GM23338 (cell line): ENCODE measurements at regions not wholly inside any gene's neighbourhood (a gene's known extent, or its start where the extent isn't known, plus 50 kb on each side); places are given as distances from the start of the nearest gene placed in this dataset.

Source experiments
- ATAC-seq: fragments of 200-7000 bp; cut with Tn5 transposase; 3 replicates; pipeline ENCODE4 v1.9.1; 2020
- DNase-seq: peaks from one replicate; pipeline ENCODE4 v3.0.0-alpha.2; 2015; ENCODE audit warnings: low spot score
- H2AFZ ChIP-seq: fragments of 200-600 bp; sonication (generic); 2 replicates; pipeline ENCODE4 v1.8.0; 2016; ENCODE audit warnings: antibody characterized with exemption, mild to moderate bottlenecking, moderate library complexity
- H3F3A ChIP-seq: fragments of 200-600 bp; sonication (generic); replicated peaks from 2 replicates; pipeline ENCODE4 v1.8.0; 2017; ENCODE audit warnings: antibody characterized with exemption, mixed run types, low read depth
- H3K27ac ChIP-seq: fragments of 200-600 bp; sonication (generic); 2 replicates; pipeline ENCODE4 v1.6.1; 2016; ENCODE audit warnings: low read depth
- H3K27me3 ChIP-seq: fragments of 200-600 bp; sonication (generic); 2 replicates; pipeline ENCODE4 v1.8.0; 2016; ENCODE audit warnings: mild to moderate bottlenecking, mixed run types, moderate library complexity; ENCODE audit not compliant: insufficient read depth
- H3K36me3 ChIP-seq: fragments of 200-600 bp; sonication (generic); 2 replicates; pipeline ENCODE4 v1.8.0; 2016; ENCODE audit warnings: mild to moderate bottlenecking; ENCODE audit not compliant: insufficient read depth
- H3K4me1 ChIP-seq: fragments of 200-600 bp; sonication (generic); 2 replicates; pipeline ENCODE4 v1.8.0; 2016; ENCODE audit warnings: mild to moderate bottlenecking, moderate library complexity; ENCODE audit not compliant: insufficient read depth
- H3K4me2 ChIP-seq: fragments of 200-600 bp; sonication (generic); 2 replicates; pipeline ENCODE4 v1.7.1; 2017; ENCODE audit warnings: mixed run types
- H3K4me3 ChIP-seq: fragments of 200-600 bp; sonication (generic); 2 replicates; pipeline ENCODE4 v1.6.1; 2016; ENCODE audit warnings: mixed run types
- H3K79me2 ChIP-seq: fragments of 200-600 bp; sonication (generic); replicated peaks from 2 replicates; pipeline ENCODE4 v1.8.0; 2017; ENCODE audit warnings: mild to moderate bottlenecking; ENCODE audit not compliant: insufficient read depth
- H3K9me2 ChIP-seq: fragments of 200-600 bp; sonication (generic); 2 replicates; pipeline ENCODE4 v1.8.0; 2017; ENCODE audit not compliant: insufficient read depth
- H4K20me1 ChIP-seq: fragments of 200-600 bp; sonication (generic); replicated peaks from 2 replicates; pipeline ENCODE4 v1.8.0; 2017; ENCODE audit warnings: mild to moderate bottlenecking; ENCODE audit not compliant: insufficient read depth
- H3K27ac Mint-ChIP-seq: 2 replicates; pipeline ENCODE4 v1.8.0; 2020; ENCODE audit warnings: inconsistent platforms, mild to moderate bottlenecking, moderate library complexity, mixed read lengths
- H3K27me3 Mint-ChIP-seq: 3 replicates; pipeline ENCODE4 v1.8.0; 2022; ENCODE audit warnings: low read depth, mild to moderate bottlenecking, moderate library complexity, mixed read lengths, inconsistent platforms; ENCODE audit not compliant: insufficient read depth, poor library complexity
- H3K36me3 Mint-ChIP-seq: 3 replicates; pipeline ENCODE4 v1.8.0; 2021; ENCODE audit warnings: low read depth, mild to moderate bottlenecking, inconsistent platforms, moderate library complexity, mixed read lengths
- H3K4me1 Mint-ChIP-seq: 3 replicates; pipeline ENCODE4 v1.8.0; 2020; ENCODE audit warnings: mild to moderate bottlenecking, inconsistent platforms, mixed read lengths
- H3K4me3 Mint-ChIP-seq: 3 replicates; pipeline ENCODE4 v1.8.0; 2021; ENCODE audit warnings: moderate library complexity, mild to moderate bottlenecking, inconsistent platforms, mixed read lengths
- H3K9me3 Mint-ChIP-seq: 3 replicates; pipeline ENCODE4 v1.8.0; 2020; ENCODE audit warnings: moderate library complexity, mild to moderate bottlenecking, inconsistent platforms, mixed read lengths
- CREB1 ChIP-seq: fragments of 250-450 bp; sonication (Bioruptor Pico); IDR thresholded peaks from 2 replicates; pipeline ENCODE4 v1.5.0; 2020; ENCODE audit warnings: low read depth, mild to moderate bottlenecking, moderate library complexity
- CTCF ChIP-seq, 2 experiments: fragments of 200-600 bp in 1 of 2; sonication (generic) in 1 of 2; conservative IDR thresholded peaks; 2 replicates each; pipeline versions ENCODE4 v1.5.1 to v1.6.1; 2016 to 2017; ENCODE audit warnings: antibody characterized with exemption in 2 of 2, low read depth in 2 of 2, mild to moderate bottlenecking in 2 of 2, moderate library complexity in 1 of 2
- EZH2 ChIP-seq: fragments of 200-600 bp; sonication (generic); IDR thresholded peaks from one replicate; pipeline ENCODE4 v1.8.0; 2017; ENCODE audit warnings: antibody characterized with exemption, mild to moderate bottlenecking, low read depth; ENCODE audit not compliant: unreplicated experiment
- EZH2phosphoT487 ChIP-seq: fragments of 200-600 bp; sonication (generic); IDR thresholded peaks from one replicate; pipeline ENCODE4 v1.8.1; 2018; ENCODE audit warnings: antibody characterized with exemption; ENCODE audit not compliant: unreplicated experiment
- JUNB ChIP-seq: IDR thresholded peaks from one replicate; pipeline ENCODE4 v1.6.1; 2016; ENCODE audit warnings: antibody characterized with exemption; ENCODE audit not compliant: unreplicated experiment
- NANOG ChIP-seq: IDR thresholded peaks from 2 replicates; pipeline ENCODE4 v1.6.1; 2016; ENCODE audit warnings: antibody characterized with exemption, borderline replicate concordance
- POLR2AphosphoS5 ChIP-seq: IDR thresholded peaks from 2 replicates; pipeline ENCODE4 v1.6.1; 2016; ENCODE audit warnings: antibody characterized with exemption, low read depth
- REST ChIP-seq: IDR thresholded peaks from one replicate; pipeline ENCODE4 v1.6.1; 2018; ENCODE audit warnings: antibody characterized with exemption; ENCODE audit not compliant: unreplicated experiment
- STAT1 ChIP-seq: IDR thresholded peaks from one replicate; pipeline ENCODE4 v1.6.1; 2016; ENCODE audit warnings: antibody characterized with exemption; ENCODE audit not compliant: unreplicated experiment
- ZNF114 ChIP-seq: fragments of 250-450 bp; sonication (Bioruptor Pico); IDR thresholded peaks from 2 replicates; pipeline ENCODE4 v1.5.0; 2020; ENCODE audit warnings: mild to moderate bottlenecking, moderate library complexity
- ZNF331 ChIP-seq: fragments of 250-450 bp; sonication (Bioruptor Pico); IDR thresholded peaks from 2 replicates; pipeline ENCODE4 v1.5.0; 2020; ENCODE audit warnings: low read depth, mild to moderate bottlenecking, moderate library complexity
- TF ChIP-seq, protein P1 (sequence below): fragments of 250-450 bp; sonication (Bioruptor Pico); IDR thresholded peaks from 2 replicates; pipeline ENCODE4 v1.5.0; 2020; ENCODE audit warnings: mild to moderate bottlenecking, moderate library complexity
- TF ChIP-seq, protein P2 (sequence below): IDR thresholded peaks from 2 replicates; pipeline ENCODE4 v1.6.1; 2016; ENCODE audit warnings: antibody characterized with exemption

DNA sequence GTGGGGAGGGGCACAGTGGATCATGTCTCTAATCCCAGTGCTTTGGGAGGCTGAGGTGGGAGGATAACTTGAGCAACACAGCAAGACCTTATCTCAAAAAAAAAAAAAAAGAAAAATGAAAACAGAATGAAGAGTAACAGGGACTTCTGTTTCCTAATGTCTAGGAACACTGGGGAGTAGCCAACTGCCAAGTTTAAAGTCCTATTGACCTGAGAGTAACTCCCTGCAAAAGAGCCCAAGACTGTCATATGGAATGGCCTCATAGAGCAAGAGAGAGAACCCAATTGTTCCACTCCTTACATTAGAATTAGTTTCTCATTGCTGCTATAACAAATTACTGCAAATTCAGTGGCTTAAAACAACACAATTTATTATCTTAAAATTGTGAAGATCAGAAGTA lies 881.4 kb upstream of the ROBO1 start:
- peaks cover 13% of the 10 kb centered on the region for H3K36me3 Mint-ChIP-seq
- Histone ChIP-seq H3K27me3 (no peaks in the 10 kb centered on the region), H3K4me3 (no peak overlapping the region), H3K4me2 (no peak overlapping the region), H2AFZ (no peak overlapping the region), H4K20me1 (no peaks in the 10 kb centered on the region), H3K4me1 (no peaks in the 10 kb centered on the region), H3K27ac (no peak overlapping the region), H3K9me2 (peaks cover 2% of the 10 kb centered on the region; the same call in 1 of the 2 replicates), H3F3A (no peaks in the 10 kb centered on the region), H3K79me2 (no peaks in the 10 kb centered on the region), H3K36me3 (no peaks in the 10 kb centered on the region)
- H3K27me3 Mint-ChIP-seq: peaks cover 2% of the 10 kb centered on the region
- DNase-seq (no peak), ATAC-seq (no peak)
- H3K9me3 Mint-ChIP-seq: peaks cover 16% of the 10 kb centered on the region
- no peaks in the 10 kb centered on the region for H3K4me1 Mint-ChIP-seq
- H3K4me3 Mint-ChIP-seq: no peak overlapping the region
- no peak for TF ChIP-seq ZNF114
- no peak for TF ChIP-seq CTCF (conservative IDR thresholded peaks at IDR 0.05; ENCODE audit: low read depth in 2 of 2)
- TF ChIP-seq, protein P1, sequence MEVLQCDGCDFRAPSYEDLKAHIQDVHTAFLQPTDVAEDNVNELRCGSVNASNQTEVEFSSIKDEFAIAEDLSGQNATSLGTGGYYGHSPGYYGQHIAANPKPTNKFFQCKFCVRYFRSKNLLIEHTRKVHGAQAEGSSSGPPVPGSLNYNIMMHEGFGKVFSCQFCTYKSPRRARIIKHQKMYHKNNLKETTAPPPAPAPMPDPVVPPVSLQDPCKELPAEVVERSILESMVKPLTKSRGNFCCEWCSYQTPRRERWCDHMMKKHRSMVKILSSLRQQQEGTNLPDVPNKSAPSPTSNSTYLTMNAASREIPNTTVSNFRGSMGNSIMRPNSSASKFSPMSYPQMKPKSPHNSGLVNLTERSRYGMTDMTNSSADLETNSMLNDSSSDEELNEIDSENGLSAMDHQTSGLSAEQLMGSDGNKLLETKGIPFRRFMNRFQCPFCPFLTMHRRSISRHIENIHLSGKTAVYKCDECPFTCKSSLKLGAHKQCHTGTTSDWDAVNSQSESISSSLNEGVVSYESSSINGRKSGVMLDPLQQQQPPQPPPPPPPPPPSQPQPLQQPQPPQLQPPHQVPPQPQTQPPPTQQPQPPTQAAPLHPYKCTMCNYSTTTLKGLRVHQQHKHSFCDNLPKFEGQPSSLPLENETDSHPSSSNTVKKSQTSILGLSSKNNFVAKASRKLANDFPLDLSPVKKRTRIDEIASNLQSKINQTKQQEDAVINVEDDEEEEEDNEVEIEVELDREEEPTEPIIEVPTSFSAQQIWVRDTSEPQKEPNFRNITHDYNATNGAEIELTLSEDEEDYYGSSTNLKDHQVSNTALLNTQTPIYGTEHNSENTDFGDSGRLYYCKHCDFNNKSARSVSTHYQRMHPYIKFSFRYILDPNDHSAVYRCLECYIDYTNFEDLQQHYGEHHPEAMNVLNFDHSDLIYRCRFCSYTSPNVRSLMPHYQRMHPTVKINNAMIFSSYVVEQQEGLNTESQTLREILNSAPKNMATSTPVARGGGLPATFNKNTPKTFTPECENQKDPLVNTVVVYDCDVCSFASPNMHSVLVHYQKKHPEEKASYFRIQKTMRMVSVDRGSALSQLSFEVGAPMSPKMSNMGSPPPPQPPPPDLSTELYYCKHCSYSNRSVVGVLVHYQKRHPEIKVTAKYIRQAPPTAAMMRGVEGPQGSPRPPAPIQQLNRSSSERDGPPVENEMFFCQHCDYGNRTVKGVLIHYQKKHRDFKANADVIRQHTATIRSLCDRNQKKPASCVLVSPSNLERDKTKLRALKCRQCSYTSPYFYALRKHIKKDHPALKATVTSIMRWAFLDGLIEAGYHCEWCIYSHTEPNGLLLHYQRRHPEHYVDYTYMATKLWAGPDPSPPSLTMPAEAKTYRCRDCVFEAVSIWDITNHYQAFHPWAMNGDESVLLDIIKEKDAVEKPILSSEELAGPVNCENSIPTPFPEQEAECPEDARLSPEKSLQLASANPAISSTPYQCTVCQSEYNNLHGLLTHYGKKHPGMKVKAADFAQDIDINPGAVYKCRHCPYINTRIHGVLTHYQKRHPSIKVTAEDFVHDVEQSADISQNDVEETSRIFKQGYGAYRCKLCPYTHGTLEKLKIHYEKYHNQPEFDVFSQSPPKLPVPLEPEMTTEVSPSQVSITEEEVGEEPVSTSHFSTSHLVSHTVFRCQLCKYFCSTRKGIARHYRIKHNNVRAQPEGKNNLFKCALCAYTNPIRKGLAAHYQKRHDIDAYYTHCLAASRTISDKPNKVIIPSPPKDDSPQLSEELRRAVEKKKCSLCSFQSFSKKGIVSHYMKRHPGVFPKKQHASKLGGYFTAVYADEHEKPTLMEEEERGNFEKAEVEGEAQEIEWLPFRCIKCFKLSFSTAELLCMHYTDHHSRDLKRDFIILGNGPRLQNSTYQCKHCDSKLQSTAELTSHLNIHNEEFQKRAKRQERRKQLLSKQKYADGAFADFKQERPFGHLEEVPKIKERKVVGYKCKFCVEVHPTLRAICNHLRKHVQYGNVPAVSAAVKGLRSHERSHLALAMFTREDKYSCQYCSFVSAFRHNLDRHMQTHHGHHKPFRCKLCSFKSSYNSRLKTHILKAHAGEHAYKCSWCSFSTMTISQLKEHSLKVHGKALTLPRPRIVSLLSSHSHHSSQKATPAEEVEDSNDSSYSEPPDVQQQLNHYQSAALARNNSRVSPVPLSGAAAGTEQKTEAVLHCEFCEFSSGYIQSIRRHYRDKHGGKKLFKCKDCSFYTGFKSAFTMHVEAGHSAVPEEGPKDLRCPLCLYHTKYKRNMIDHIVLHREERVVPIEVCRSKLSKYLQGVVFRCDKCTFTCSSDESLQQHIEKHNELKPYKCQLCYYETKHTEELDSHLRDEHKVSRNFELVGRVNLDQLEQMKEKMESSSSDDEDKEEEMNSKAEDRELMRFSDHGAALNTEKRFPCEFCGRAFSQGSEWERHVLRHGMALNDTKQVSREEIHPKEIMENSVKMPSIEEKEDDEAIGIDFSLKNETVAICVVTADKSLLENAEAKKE (CRISPR knock-in tag): no peak
- no peak for TF ChIP-seq STAT1
- no peak for TF ChIP-seq POLR2AphosphoS5
- no peak for TF ChIP-seq EZH2
- TF ChIP-seq, protein P2, sequence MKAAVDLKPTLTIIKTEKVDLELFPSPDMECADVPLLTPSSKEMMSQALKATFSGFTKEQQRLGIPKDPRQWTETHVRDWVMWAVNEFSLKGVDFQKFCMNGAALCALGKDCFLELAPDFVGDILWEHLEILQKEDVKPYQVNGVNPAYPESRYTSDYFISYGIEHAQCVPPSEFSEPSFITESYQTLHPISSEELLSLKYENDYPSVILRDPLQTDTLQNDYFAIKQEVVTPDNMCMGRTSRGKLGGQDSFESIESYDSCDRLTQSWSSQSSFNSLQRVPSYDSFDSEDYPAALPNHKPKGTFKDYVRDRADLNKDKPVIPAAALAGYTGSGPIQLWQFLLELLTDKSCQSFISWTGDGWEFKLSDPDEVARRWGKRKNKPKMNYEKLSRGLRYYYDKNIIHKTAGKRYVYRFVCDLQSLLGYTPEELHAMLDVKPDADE: no peak
- TF ChIP-seq REST: no peak
- no peak for TF ChIP-seq NANOG
- no peak for TF ChIP-seq JUNB
- TF ChIP-seq EZH2phosphoT487: no peak
- no peak for TF ChIP-seq ZNF331
- no peak for TF ChIP-seq CREB1 (CRISPR knock-in tag)
- H3K27ac Mint-ChIP-seq: no peak overlapping the region
